ENCODE measurements at regions not wholly inside any gene's neighbourhood (a gene's known extent, or its start where the extent isn't known, plus 50 kb on each side); places are given as distances from the start of the nearest gene placed in this dataset.

GRCh38 chr21:38188037-38188436 is 68.8 kb upstream of the KCNJ15 start:
- Histone ChIP-seq H3K4me1 (ENCODE audit: insufficient read depth) (no peaks in the 10 kb centered on the region), H3K27me3 (no peaks in the 10 kb centered on the region), H3K36me3 (no peaks in the 10 kb centered on the region), H3K9me3 (no peaks in the 10 kb centered on the region), H3K27ac (no peak overlapping the region), H3K4me3 (no peak overlapping the region)
- 93 to 97% (median 95%) methylated on average over 1 of the region's 1 CpG for WGBS, 3 donors
- intact Hi-C loops (cut with DNase I): no loop called here
- no peak for DNase-seq
- TF ChIP-seq POLR2A (IDR thresholded peaks at IDR 0.05) (no peak), CTCF (IDR thresholded peaks at IDR 0.05) (no peak), EP300 (IDR thresholded peaks at IDR 0.05) (no peak)

GRCh38 chr21:38196036-38196435 is 60.8 kb upstream of the KCNJ15 start:
- no peaks in the 10 kb centered on the region for H3K36me3 ChIP-seq
- no peak overlapping the region for H3K4me3 ChIP-seq
- no peak overlapping the region for H3K27ac ChIP-seq
- no peaks in the 10 kb centered on the region for H3K9me3 ChIP-seq
- TF ChIP-seq EP300 (IDR thresholded peaks at IDR 0.05): no peak
- TF ChIP-seq POLR2A (IDR thresholded peaks at IDR 0.05): no peak
- no peak for TF ChIP-seq CTCF (IDR thresholded peaks at IDR 0.05)
- H3K4me1 ChIP-seq (ENCODE audit: insufficient read depth): no peaks in the 10 kb centered on the region
- DNase-seq: no peak
- 69 to 94% (median 79%) methylated on average over 2 of the region's 2 CpGs for WGBS, 3 donors
- H3K27me3 ChIP-seq: no peaks in the 10 kb centered on the region
- intact Hi-C loops (cut with DNase I): no loop called here

GRCh38 chr21:38202811-38203210 is 54.0 kb upstream of the KCNJ15 start:
- DNase-seq: no peak
- Histone ChIP-seq H3K27me3 (no peaks in the 10 kb centered on the region), H3K4me3 (no peak overlapping the region), H3K27ac (no peak overlapping the region), H3K36me3 (no peaks in the 10 kb centered on the region), H3K4me1 (ENCODE audit: insufficient read depth) (no peaks in the 10 kb centered on the region), H3K9me3 (no peaks in the 10 kb centered on the region)
- intact Hi-C loops (cut with DNase I): no loop called here
- TF ChIP-seq EP300 (IDR thresholded peaks at IDR 0.05) (no peak), POLR2A (IDR thresholded peaks at IDR 0.05) (no peak), CTCF (IDR thresholded peaks at IDR 0.05) (no peak)

GRCh38 chr21:38203229-38203628 is 53.6 kb upstream of the KCNJ15 start:
- no peak for TF ChIP-seq EP300 (IDR thresholded peaks at IDR 0.05)
- TF ChIP-seq POLR2A (IDR thresholded peaks at IDR 0.05): no peak
- TF ChIP-seq CTCF (IDR thresholded peaks at IDR 0.05): no peak
- Histone ChIP-seq H3K4me3 (no peak overlapping the region), H3K36me3 (no peaks in the 10 kb centered on the region), H3K9me3 (no peaks in the 10 kb centered on the region), H3K4me1 (ENCODE audit: insufficient read depth) (no peaks in the 10 kb centered on the region), H3K27ac (no peak overlapping the region), H3K27me3 (no peaks in the 10 kb centered on the region)
- 79 to 84% (median 81%) methylated on average over 7 of the region's 7 CpGs for WGBS, 3 donors
- no peak for DNase-seq
- intact Hi-C loops (cut with DNase I): no loop called here

DNA sequence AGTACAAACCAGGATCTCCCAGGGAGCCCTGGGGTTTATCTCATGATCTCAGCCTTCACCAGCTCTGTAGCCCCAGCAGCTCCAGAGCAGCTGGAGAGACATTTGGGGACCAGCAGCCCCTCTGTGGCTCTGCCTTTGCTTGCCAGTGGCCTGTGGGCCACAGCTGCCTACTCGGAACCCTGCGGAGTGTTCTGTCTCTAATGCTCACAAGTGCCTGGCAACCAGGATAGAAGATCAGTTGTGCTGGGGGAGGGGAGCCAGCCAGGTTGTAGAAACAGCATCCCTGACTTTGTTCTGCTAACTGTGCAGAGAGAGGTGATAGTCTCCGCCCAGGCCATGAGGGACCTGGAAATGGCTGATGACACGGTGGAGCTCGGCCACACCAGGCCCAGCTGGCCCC is 50.9 kb upstream of the KCNJ15 start:
- Histone ChIP-seq H3K9me3 (no peaks in the 10 kb centered on the region), H3K27me3 (no peaks in the 10 kb centered on the region), H3K4me1 (ENCODE audit: insufficient read depth) (no peaks in the 10 kb centered on the region), H3K36me3 (no peaks in the 10 kb centered on the region), H3K4me3 (no peak overlapping the region), H3K27ac (no peak overlapping the region)
- no peak for DNase-seq
- intact Hi-C loops (cut with DNase I): no loop called here
- TF ChIP-seq EP300 (IDR thresholded peaks at IDR 0.05) (no peak), POLR2A (IDR thresholded peaks at IDR 0.05) (no peak), CTCF (IDR thresholded peaks at IDR 0.05) (no peak)
- 90 to 92% (median 90%) methylated on average over 5 of the region's 5 CpGs for WGBS, 3 donors
